AG20443 (cell line): ENCODE measurements at regions not wholly inside any gene's neighbourhood (a gene's known extent, or its start where the extent isn't known, plus 50 kb on each side); places are given as distances from the start of the nearest gene placed in this dataset.

Experiments
- DNase-seq: peaks from one replicate; pipeline ENCODE4 v3.0.0; 2012; ENCODE audit warnings: low spot score, mixed read lengths

DNA sequence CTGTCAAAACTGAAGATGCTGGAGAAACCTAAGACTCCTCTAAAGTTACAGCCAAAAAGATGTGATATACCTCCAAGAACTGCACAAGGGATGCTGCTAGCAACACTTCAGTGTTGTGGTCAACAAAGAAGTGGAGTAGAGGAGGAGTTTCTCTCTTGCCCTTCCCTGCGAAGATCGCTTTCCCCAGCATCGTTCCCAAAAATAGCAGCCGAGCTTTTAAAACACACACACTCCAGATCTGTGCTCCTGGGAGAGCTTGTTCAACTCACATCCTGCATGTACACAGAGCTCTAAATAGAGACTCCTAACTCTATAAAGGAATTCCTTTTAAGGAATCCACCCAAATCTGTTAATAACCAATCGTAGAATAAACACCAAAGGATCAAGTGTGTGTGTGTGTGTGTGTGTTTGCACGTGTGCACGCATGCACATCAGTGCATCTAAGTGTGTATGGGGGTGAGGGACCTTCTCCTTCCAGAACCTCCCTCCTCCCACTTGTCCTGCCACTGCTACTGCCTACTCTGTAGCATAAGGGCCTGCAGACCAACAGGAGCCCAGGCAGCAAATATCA, 58.5 kb downstream of the PSMG1 start:
- DNase-seq, result no peak

DNA sequence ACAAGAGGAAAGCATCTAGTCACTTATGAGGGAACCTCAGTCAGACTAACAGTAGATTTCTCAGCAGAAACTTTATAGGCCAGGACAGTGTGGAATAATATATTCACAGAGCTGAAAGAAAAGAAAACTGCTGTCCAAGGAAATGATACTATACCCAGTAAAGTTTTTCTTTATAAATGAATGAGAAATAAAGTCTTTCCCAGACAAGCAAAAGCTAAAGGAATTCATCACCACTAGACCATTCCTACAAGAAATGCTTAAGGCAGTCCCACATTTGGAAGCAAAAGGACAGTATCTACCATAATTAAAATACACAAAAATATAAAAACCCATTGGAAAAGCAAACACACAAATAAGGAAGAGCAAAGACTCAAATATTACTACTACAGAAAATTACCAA, 59.9 kb downstream of the PSMG1 start:
- DNase-seq, result no peak

DNA sequence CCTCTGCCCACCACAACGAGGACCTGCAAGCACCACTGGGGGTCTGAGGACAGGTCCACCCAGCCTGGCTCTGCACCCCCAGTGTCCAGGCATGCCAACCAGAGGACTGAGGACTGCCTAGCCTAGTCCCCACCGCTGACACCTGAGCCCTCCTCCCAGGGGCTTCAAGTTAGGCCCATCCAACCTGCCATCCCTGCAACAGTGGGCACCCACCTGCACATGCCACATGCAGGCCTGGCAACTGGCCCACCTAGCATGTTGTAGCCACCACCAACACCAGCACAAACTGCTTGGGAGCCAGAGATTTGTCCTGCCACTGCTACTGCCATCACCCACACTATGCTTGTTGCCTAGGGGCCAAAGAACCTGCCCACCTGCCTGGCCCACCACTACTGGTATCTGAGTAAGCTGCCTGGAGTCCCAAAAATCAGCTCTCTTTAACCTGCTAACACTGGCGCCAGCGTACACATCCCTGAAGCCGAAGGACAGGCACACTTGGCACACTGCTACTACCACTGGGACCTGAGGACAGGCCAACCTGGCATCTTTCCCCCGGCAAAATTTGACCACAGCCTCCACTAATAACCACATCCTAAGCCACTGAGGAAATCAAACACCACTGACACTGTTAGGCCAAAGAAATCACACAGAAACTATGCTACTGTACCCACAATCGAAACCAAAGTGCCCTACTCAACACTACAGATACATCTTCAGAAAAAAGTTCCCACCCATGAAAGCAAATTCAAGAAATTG, 61.5 kb downstream of the PSMG1 start:
- DNase-seq, result no peak

DNA sequence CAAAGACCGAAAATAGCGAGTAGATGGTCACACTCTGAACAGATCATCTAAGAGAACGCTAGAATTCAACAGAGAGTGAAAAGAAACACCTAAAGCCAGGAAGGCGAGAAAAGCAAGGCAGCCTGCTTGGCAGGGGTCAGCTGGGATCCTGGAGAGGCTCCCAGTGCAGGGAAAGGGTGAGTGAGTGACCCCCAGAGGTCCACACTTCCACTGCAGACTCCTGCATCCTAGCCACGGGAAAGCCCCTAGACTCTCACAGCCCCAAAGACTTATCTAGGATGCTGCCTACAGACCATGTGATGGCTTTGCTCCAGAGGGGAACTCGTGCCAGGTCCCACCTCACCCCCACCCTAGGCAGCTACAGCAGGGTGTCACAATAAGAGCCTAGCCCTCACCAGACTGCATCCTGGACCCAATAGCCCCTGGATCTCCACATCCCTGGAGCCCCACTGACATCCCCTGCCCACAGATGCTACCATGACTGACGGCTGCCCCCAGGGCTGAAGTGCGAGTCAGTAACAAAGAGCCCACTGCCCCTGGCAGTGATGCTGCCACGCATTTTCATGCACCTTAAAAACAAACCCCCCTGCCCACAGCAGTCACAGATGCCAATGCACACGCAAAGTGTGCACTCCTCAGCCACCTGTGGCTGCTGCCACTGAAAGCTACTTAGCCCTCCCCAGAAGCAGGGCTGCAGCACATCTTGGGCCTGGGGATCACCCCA, 62.2 kb downstream of the PSMG1 start:
- no peak for DNase-seq

DNA sequence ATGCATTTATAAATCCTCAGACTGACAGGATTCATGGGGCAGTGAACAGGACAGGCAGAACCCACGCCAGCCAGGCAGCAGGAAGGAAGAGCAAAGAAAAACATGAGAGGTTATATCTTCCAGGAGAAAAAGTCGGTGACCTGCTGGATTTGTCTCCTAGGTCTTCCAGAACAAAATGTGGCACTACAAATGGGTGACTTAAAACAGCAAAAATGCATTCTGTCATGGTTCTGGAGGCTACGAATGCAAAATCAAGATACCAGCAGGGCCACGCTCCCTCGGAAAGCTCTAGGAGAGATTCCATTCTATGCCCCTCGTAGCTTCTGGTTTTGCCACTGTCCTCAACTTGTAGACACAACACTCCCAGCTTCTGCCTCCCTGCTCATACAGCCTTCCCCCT, 63.4 kb downstream of the PSMG1 start:
- no peak for DNase-seq

DNA sequence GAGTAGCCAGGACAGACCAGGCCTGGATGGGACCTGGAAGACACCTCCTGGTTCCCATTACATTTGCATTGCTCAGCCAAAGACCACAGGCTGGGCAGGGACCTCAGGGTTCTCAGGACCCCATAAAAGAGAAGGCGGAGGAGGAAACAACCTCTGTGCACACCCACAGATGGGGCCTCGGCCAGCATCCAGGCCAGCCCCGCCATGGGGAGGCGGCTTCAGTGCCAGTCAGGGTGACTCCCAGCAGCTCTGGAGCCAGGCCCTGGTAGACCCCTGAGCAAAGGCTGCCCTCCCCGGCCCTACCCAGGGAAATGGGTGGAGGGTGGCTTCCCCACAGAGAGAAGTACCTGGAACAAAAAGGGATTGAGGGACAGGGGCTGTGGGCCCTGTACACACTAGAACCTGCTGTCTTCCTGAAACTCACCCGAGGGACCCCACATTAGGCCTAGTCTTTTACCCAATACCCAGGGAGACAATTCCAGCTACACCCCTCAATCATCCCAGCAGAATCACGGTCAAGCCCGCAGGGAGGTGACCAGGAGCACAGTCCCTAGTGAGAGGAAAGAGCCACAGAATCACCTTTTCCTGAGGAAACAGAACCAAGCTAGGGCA, 64.5 kb downstream of the PSMG1 start:
- no peak for DNase-seq

DNA sequence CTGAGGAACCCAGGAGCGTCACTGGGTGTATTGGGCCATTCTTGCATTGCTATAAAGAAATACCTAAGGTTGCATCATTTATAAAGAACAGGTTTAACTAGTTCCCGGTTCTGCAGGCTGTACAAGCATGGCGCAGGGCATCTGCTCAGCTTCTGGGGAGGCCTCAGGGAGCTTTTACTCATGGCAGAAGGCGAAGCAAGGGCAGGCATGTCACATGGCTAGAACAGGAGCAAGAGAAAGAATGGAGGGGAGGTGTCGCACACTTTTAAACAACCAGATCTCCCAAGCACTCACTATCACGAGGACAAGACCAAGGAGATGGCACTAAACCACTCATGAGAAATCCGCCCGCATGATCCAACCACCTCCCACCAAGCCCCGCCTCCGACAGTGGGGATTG, 65.2 kb downstream of the PSMG1 start:
- DNase-seq, result no peak

DNA sequence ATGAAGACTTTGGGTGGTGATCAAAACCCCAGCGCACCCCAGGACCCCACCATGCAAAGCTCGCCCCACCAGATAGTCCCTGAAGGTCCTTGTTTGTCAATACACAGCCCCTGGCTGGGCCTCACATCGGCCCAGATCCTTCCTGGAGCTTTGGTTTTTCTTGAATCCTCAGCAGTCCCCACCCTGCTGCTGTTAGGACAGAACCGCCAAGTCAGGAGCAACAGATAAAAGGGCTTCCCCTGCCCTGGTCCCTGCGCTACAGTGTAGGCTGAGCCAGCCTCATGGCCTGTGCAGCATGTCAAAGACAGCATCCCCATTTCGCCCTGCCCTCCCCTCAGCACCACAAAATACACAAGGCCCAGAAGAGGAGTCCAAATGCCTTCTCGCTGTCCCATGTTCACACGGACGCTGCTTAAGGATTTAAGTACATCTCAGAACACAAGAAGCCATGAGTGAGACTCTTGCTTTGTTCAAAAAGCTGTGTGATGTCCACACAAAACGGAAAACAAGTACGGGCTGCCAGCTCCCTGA, 65.7 kb downstream of the PSMG1 start:
- DNase-seq, result no peak

DNA sequence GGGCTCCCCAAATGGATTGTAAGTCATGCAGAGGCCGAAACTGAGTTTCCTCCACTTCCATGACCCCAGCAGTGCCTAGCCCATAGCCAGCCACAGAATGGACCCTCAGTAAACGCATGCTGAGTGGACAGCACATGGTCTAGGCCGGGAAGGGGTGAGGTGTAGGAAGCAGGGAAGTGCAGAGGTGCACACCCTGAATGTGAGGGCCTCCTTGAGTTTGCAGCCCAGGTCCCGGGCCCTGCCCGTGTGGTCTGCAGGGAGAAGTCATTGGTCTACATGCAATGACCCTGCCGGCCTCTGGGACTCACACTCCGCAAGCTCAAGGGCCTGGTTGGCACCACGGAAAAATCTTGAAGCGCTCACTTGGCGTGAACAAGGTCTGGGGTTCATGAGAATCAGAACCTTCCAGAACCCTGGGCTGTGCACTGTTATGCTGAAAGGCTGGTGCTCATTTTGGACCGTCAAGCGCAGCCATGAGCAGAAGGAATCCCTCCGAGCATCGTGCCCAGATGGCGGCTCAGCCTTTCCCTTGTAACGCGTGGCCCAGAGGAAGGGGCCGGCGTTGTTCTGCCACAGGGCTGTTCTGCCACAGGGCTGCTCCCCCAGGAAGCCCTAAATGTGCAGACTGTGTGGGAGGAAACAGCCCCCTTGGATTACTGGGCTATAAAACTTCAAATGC, 66.4 kb downstream of the PSMG1 start:
- DNase-seq, result no peak

DNA sequence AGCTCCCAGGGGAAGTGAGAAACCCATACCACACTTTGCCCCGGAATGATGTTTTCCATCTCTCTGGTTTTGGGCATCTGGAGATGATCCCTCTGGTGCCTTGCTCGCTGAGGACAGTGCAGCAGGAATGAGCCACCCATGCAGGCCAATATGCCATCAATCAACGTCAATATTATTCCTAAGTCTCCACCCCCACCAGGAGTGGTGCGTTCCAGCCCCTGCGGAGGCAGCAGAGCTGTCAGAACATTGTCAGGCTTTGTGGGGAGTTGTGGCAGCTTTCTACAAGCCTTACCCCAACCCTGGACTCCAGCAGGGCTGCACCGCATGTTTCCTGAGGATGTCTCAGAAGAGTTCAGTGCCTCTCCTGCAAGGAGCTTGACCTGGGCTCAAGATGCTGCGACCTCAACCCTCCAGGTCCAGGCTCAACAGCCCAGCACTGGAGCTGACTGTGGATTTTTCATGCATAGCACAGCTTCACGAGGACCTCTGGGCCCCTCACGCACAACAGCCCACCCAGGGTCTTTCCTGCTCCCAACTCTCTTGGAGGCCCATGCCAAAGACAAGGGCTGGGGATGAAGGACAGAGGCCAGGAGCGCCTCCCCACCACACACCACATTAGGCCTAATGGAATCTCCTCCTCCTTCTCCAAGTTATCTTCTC, 67.5 kb downstream of the PSMG1 start:
- DNase-seq, result no peak

DNA sequence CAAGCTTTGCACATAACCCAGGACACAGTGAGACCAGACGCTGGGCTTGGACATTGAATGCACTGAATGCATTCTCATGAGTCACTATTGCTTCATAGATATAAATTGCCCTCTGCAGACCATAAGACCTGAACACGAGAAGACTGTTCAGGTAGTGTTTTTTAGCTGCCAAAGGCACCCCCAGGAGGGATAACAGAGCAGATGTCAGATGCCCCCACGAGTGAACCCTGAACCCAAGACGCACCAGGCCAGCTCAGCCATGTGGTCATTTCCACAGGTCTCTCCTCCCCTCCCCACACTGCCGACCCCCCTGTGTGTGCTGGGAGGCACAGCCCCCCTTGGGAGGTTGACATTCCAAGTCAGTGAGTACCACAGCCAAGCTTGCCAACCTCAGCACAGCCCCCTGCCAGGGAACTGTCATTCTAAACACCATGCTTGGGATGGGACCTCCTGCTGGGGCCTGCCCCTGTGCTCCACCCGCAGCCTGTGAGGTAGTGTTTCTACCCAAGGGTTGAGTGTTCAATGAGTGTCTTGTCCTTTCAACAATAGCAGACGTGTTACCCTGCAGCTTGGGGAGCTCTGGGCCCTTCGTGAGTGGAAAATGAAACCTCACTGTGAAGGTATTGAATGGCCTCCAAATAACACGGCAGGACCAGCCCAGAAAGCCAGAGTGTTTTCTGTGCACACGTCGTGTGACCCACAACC, 68.2 kb downstream of the PSMG1 start:
- DNase-seq, result peak; percentile 54

DNA sequence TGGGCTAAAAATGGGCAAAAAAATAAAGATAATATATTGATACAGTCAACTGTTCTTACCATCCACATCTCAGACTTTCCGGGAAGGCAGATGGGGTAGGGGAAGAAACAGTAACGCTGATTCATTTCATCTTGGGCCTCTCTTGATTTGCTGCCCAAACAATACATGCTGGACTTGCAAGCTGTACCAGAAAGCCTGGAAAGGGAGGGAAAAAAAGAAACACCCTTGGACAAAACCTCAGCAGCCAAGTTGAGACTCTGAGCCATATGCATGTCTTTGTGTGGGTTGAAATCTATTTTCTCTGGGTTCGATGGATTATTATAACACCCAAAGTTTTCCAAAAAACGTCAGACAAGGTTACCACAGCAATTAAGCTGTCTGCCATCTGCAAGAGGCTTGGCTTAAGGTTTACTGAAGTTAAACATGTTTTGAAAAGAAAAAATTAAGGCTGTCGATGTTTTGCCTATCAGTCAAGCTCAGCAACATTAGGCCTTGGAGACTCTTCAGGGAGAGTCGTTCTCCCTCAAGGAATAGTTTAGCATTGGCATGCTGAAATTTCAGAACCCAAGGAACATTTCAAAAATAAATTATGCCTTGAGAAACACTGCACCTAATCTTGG, 71.2 kb downstream of the PSMG1 start:
- no peak for DNase-seq

DNA sequence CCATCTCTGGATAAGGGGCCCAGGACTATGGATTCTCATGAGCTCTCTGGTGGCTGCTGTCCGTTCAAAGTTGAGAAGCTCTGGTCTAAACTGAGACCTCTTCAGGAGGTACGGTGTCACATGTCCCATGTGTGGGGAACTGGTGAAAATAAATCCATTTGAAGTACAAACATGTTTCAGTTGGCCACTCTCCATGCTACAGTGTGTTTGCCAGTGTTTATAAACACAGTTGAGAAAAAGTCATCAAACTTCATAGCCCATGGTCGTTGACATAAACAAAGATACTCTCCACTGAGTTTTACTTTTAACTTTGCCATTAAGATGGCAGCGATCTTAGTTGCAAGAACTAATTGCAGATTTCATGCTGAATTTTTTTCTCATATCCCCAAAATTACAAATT, 72.8 kb downstream of the PSMG1 start:
- DNase-seq, result no peak

DNA sequence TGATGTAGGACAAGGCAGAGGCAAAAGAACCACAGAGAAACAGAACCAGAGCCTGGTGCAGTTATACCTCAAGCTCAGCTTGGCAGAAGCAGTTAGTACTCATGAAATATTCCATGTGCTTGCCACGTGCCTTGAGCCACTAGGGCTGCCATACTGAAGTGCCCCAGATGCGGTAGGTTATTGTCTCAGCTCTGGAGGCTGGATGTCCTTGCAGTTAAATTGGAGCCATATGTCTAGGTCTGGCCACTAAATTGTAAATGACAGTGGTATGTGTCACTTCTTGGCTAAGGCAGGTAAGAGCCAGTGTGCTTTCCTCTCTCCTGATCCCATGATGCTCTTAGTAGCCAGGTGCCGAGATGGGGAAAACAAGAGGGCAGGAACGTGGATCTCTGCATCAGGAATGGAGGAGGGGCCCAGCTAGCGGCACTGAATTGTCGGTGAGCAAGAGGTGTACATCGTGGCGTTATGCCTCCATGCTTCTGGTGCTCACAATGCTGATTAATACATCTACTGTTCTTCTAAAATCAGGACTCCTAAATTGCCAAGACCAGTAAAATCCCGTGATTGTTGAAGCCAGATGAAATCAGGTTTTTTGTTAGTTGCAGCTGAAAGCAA, 73.5 kb downstream of the PSMG1 start:
- no peak for DNase-seq

DNA sequence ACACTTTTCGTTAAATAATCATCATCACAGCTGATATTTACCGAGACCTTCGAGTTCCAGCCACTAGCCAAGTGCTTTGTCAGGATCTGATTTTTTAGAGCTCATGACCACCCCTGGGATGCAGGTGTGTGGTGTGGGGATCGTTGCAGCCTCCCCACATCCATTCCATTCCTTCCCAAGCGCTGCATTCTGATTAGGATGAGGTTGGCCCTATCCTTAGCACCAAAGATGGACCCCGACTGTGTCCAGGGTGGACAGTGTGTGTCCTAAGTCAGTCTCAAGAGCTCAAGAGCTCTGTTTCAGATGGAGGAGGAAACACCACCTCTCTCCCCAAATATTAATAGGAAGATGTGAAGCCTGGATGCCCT, 74.1 kb downstream of the PSMG1 start:
- no peak for DNase-seq

DNA sequence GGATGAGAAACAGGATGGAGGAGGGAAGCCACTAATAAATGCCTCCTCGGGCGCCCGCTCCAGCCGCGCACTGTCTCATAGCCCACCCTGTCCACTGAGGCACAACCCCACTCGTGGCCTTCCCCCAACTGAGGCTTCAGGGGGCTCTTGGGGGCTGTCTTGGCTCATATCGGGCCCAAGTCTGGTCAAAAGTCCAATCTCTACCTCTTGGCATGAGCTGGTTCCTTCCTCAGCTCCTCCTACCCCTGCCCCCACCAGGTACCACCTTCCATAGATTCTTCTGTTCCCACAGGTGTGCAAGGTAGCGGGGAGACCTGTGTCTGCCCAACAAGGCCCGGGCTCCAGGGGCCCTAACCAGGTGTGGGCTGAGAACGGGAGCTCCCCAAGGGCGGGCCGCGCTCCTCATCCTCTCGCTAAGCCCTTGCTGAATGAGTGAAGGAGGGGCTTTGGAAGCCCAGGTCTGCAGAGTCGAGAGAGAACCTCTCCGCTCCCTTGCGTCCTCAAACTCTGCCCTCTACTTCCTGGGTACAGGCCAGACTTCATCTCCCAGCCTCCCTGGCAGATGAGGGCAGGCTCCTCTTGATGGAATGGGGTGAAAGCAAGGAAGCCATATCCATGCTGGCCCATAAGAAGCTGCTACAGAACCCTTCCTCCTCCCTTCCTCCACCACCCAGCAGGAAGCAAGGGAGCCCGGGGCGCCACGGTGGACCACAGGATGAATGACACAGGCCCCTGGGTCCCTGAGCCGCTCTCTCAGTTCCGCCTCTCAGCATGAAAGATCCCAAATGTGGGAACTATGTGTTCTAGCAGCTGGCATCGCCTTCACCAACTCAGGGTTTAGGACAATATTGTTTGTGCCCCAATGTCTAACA, 74.7 kb downstream of the PSMG1 start:
- no peak for DNase-seq

DNA sequence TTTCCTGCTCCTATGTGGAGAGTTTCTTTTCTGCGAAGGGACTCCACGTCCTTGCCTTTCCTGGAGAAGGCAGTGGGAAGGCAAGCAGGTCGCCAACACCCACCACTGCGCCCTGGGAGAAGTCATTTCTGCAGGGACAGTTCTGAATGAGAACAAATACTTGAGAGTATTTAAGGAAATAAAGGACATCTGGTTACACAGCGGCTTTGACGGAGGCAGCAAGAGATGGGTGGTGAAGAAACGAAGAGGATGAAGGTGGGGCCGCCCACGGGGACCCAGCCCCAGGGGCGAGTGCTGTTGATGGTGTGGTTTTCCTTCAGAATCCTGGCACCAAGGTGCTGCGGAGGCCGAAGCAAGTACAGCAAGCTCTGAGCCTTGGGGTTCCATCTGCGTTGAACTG, 75.5 kb downstream of the PSMG1 start:
- DNase-seq, result no peak

DNA sequence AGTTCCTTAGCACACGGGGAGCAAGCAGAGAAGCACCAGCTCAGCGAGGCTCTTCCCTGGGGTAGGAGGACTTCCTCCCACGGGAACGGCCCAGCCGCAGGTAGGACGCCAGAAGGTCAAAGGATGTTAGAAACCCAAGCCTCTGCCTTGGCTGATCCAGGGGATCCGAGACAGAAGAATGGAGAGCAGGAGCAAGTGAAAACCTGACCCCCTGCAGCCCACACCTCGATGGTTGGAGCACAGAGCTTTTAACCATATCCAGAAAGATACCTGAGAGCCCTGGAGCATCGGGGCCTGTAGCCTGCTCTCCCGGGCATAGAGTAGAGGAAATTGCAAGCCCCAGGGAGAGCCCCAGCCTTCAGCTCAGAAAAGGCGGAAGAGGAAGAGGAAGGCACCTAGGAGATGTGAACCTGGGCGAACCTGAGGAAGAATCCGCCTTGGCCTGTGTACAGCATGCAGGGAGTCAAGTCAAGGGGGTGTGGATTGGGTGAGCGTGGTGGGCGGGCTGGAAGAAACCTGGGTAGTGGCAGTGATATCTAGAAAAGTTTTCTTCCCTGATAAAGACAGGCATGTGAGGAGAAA, 76.3 kb downstream of the PSMG1 start:
- no peak for DNase-seq

DNA sequence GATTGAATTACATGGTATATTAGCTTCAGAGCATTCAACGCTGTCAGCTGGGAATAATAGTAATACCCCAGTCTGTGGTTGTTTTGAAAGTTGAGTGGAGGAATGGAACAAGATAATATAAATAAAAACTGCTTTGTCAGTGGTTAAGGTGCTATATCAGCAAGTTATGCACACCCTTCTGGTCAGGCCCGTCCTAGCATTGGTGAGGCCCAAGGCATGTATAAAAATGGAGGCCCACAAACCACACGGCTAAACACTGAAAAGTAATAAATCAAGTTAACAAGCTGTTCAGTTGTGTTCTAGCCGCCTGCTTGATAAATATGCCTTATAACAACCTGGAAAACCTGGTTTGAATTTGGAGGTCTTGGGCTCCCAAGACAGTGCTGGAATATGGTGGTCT, 77.4 kb downstream of the PSMG1 start:
- DNase-seq, result no peak
